B cell (primary cell): ENCODE measurements at regions not wholly inside any gene's neighbourhood (a gene's known extent, or its start where the extent isn't known, plus 50 kb on each side); places are given as distances from the start of the nearest gene placed in this dataset.

Source experiments
- ATAC-seq: fragments of 200-7000 bp; cut with Tn5 transposase; one replicate; pipeline ENCODE4 v1.10.0; 2021; ENCODE audit warnings: low read depth, mild to moderate bottlenecking, moderate number of reproducible peaks, moderate library complexity
- CTCF ChIA-PET: fragments of 350-600 bp; sonication (Branson Sonifier 250); formaldehyde crosslinking; loops from one replicate; lab custom pipeline; 2021; ENCODE audit warnings: antibody characterized with exemption, inconsistent platforms; lab: Charles Lee
- POLR2A ChIA-PET: fragments of 350-600 bp; sonication (Branson Sonifier 250); formaldehyde crosslinking; loops from one replicate; lab custom pipeline; 2021; ENCODE audit warnings: antibody characterized with exemption; lab: Charles Lee
- DNase-seq: peaks from one replicate; pipeline ENCODE4 v3.0.0; 2013
- H2AFZ ChIP-seq: 2 replicates; pipeline ENCODE4 v1.6.1; 2012; ENCODE audit warnings: mild to moderate bottlenecking, low read depth, low read length; ENCODE audit not compliant: insufficient read depth, poor library complexity, severe bottlenecking
- H3K27ac ChIP-seq, 2 donors: 1 replicate in 1 of 2; 2 replicates in 1 of 2; pipeline ENCODE4 v1.5.1; 2012 to 2013; ENCODE audit warnings: low read length in 2 of 2, mild to moderate bottlenecking in 2 of 2, moderate library complexity in 1 of 2
- H3K27me3 ChIP-seq, 4 experiments: fragments of 200-600 bp in 1 of 4; sonication (generic) in 1 of 4; replicated peaks in 1 of 4; 1 replicate in 2 of 4; 2 replicates in 2 of 4; pipeline versions ENCODE4 v1.6.1 to v1.7.0; 2013 to 2016; ENCODE audit warnings: low read length in 3 of 4, mild to moderate bottlenecking in 2 of 4, mixed read lengths in 1 of 4, moderate library complexity in 1 of 4; ENCODE audit not compliant: insufficient read depth in 4 of 4, control insufficient read depth in 3 of 4; ENCODE audit errors: control extremely low read depth in 1 of 4
- H3K36me3 ChIP-seq, 2 experiments: replicated peaks in 1 of 2; 1 replicate in 1 of 2; 2 replicates in 1 of 2; pipeline versions ENCODE4 v1.6.1 to v1.7.1; 2013; ENCODE audit warnings: low read length in 1 of 2; ENCODE audit not compliant: insufficient read depth in 2 of 2, control insufficient read depth in 1 of 2; ENCODE audit errors: control extremely low read depth in 1 of 2, extremely low read depth in 1 of 2
- H3K4me1 ChIP-seq, 2 donors: fragments of 200-600 bp in 1 of 2; sonication (generic) in 1 of 2; 1 replicate in 1 of 2; 2 replicates in 1 of 2; pipeline versions ENCODE4 v1.5.1 to v1.6.1; 2013 to 2017; ENCODE audit warnings: low read length in 2 of 2; ENCODE audit not compliant: control insufficient read depth in 2 of 2, insufficient read depth in 2 of 2
- H3K4me2 ChIP-seq: replicated peaks from 2 replicates; pipeline ENCODE3; 2012; ENCODE audit warnings: mild to moderate bottlenecking, low read depth, low read length; ENCODE audit not compliant: poor library complexity, severe bottlenecking
- H3K4me3 ChIP-seq, 5 experiments: fragments of 200-600 bp in 1 of 5; sonication (generic) in 1 of 5; 1 replicate in 3 of 5; 2 replicates in 2 of 5; pipeline versions ENCODE4 v1.5.1 to v1.7.0; 2011 to 2016; ENCODE audit warnings: low read length in 4 of 5, mild to moderate bottlenecking in 4 of 5, low read depth in 2 of 5, control low read depth in 1 of 5, moderate library complexity in 1 of 5; ENCODE audit not compliant: insufficient read depth in 1 of 5; ENCODE audit errors: control extremely low read depth in 1 of 5, extremely low read depth in 1 of 5
- H3K79me2 ChIP-seq: fragments of 200-600 bp; sonication (generic); one replicate; pipeline ENCODE4 v1.6.0; 2016; ENCODE audit warnings: low read length; ENCODE audit not compliant: control insufficient read depth, insufficient read depth
- H3K9ac ChIP-seq: fragments of 200-600 bp; sonication (generic); 2 replicates; pipeline ENCODE4 v1.6.1; 2017; ENCODE audit warnings: mild to moderate bottlenecking, low read length, moderate library complexity
- H3K9me3 ChIP-seq, 3 donors: one replicate each; pipeline versions ENCODE4 v1.6.1 to v1.7.1; 2013; ENCODE audit warnings: low read length in 2 of 3; ENCODE audit not compliant: control insufficient read depth in 2 of 3, insufficient read depth in 1 of 3; ENCODE audit errors: control extremely low read depth in 1 of 3
- H4K20me1 ChIP-seq: 2 replicates; pipeline ENCODE4 v1.6.0; 2012; ENCODE audit warnings: mild to moderate bottlenecking, low read length; ENCODE audit not compliant: insufficient read depth, control insufficient read depth, poor library complexity, severe bottlenecking
- H3K27ac Mint-ChIP-seq: one replicate; pipeline ENCODE4 v1.8.0; 2021; ENCODE audit warnings: mixed read lengths
- H3K27me3 Mint-ChIP-seq: one replicate; pipeline ENCODE4 v1.8.0; 2021; ENCODE audit warnings: mixed read lengths
- H3K4me1 Mint-ChIP-seq: one replicate; pipeline ENCODE4 v1.8.0; 2021; ENCODE audit warnings: mixed read lengths
- H3K4me3 Mint-ChIP-seq: one replicate; pipeline ENCODE4 v1.8.0; 2021; ENCODE audit warnings: mixed read lengths
- H3K9me3 Mint-ChIP-seq: one replicate; pipeline ENCODE4 v1.8.0; 2022; ENCODE audit warnings: mixed read lengths; ENCODE audit not compliant: insufficient read depth
- CTCF ChIP-seq: fragments of 200-600 bp; IDR thresholded peaks from one replicate; pipeline ENCODE4 v1.8.0; 2022; ENCODE audit warnings: antibody characterized with exemption, mild to moderate bottlenecking
- EZH2 ChIP-seq: IDR thresholded peaks from 2 replicates; pipeline ENCODE4 v1.6.1; 2012; ENCODE audit warnings: borderline replicate concordance, low read depth, mild to moderate bottlenecking, moderate library complexity, low read length; ENCODE audit not compliant: insufficient read depth, poor library complexity, severe bottlenecking
- WGBS: methylation state at CpG from one replicate; pipeline ENCODE4 v1.1.5; 2013; ENCODE audit warnings: missing lambda C conversion rate; ENCODE audit not compliant: insufficient coverage; 5-methylcytosine and 5-hydroxymethylcytosine counted together
- intact Hi-C: fragments of 100-400 bp; cut with micrococcal nuclease; formaldehyde crosslinking; loops from one replicate; pipeline ENCODE4 v1.10.0; 2022

DNA sequence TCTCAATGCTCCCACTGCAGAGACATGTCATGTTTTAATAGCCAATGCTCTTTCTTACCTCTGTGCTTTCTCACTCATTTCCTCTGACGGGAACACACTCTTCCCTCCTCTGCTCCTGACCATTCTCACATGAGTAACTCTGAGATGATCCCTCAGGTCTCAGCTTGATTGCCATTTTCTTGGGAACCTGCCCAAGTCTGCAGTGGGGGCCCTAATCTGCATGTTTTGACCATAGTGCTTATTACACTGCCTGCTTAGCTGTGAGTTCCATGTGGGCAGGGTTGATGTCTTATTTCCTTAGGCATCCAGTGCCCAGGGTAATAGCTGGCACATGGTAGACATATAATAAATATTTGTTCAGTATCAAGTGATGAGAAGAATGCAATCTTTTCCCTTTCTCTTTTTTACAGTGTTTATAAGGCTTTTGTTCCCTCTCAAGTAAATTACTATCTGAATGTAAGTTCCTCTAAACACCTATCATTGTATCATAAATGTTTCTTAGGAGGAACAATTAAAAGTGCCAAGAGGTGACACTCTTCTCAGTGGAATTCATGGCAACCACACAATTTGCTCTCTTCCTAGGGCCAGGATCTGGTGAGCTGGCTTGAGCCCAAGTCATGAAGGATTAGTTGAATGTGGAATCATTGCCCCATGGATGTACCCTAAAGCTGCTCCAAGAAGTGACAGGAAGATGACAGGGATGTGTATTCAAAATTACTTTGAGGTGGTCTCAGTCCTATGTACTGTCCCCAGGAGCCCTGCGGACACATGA is 485.4 kb upstream of the USP24 start:
- Histone ChIP-seq H3K4me1 (no peaks in the 10 kb centered on the region), H3K4me3 (no peak overlapping the region), H3K36me3 (no peaks in the 10 kb centered on the region), H2AFZ (no peak overlapping the region), H3K9me3 (no peaks in the 10 kb centered on the region), H3K4me2 (no peak overlapping the region), H3K27me3 (peaks cover 0 to 3% (median 2%) of the 10 kb centered on the region in 4 experiments), H4K20me1 (no peaks in the 10 kb centered on the region), H3K27ac (no peak overlapping the region), H3K9ac (no peak overlapping the region), H3K79me2 (no peaks in the 10 kb centered on the region)
- intact Hi-C loops = loop anchor here (2.0 kb wide), 1 partner anchor 884 kb away; no protein-coding TSS in a partner anchor
- DNase-seq (no peak), ATAC-seq (no peak)
- Mint-ChIP-seq H3K4me1 (no peaks in the 10 kb centered on the region), H3K9me3 (no peaks in the 10 kb centered on the region), H3K27me3 (peaks cover 12% of the 10 kb centered on the region), H3K27ac (no peak overlapping the region), H3K4me3 (no peak overlapping the region)
- TF ChIP-seq CTCF (no peak), EZH2 (no peak)
- ChIA-PET CTCF (interaction anchor here (3.7 kb wide), 1 partner anchor 884 kb away, joined by 17 read pairs; no protein-coding TSS in a partner anchor), POLR2A (no interaction called here)
- 59% methylated on average over 2 of the region's 2 CpGs for WGBS

GRCh38 chr1:55699228-55699627 is 484.1 kb upstream of the USP24 start:
- intact Hi-C loops = no loop called here
- POLR2A ChIA-PET = no interaction called here
- H3K79me2 ChIP-seq = no peaks in the 10 kb centered on the region
- Mint-ChIP-seq H3K4me1 (no peaks in the 10 kb centered on the region), H3K27me3 (peaks cover 8% of the 10 kb centered on the region), H3K27ac (no peak overlapping the region), H3K9me3 (no peaks in the 10 kb centered on the region), H3K4me3 (no peak overlapping the region)
- H3K9ac ChIP-seq = no peak overlapping the region
- CTCF ChIA-PET = no interaction called here
- H4K20me1 ChIP-seq = no peaks in the 10 kb centered on the region
- peaks cover 0 to 5% (median 2%) of the 10 kb centered on the region in 4 experiments for H3K27me3 ChIP-seq
- DNase-seq (no peak), ATAC-seq (no peak)
- no peaks in the 10 kb centered on the region for H3K36me3 ChIP-seq
- 71% methylated on average over 1 of the region's 2 CpGs for WGBS
- no peak overlapping the region for H3K4me3 ChIP-seq
- no peaks in the 10 kb centered on the region for H3K9me3 ChIP-seq
- no peak overlapping the region for H3K27ac ChIP-seq
- H3K4me1 ChIP-seq = no peaks in the 10 kb centered on the region
- no peak overlapping the region for H2AFZ ChIP-seq
- H3K4me2 ChIP-seq = no peak overlapping the region
- TF ChIP-seq EZH2 (no peak), CTCF (no peak)
